Amniotic epithelial cell (primary cell): ENCODE measurements at regions not wholly inside any gene's neighbourhood (a gene's known extent, or its start where the extent isn't known, plus 50 kb on each side); places are given as distances from the start of the nearest gene placed in this dataset.
"Not testable (repeated sequence)": the region's sequence is repeated elsewhere in the genome, so short reads cannot be mapped to it uniquely, and the experiment has no call there.

Experiments used
- DNase-seq: peaks from one replicate; pipeline ENCODE4 v3.0.0-alpha.2; 2010; ENCODE audit warnings: low read depth

DNA sequence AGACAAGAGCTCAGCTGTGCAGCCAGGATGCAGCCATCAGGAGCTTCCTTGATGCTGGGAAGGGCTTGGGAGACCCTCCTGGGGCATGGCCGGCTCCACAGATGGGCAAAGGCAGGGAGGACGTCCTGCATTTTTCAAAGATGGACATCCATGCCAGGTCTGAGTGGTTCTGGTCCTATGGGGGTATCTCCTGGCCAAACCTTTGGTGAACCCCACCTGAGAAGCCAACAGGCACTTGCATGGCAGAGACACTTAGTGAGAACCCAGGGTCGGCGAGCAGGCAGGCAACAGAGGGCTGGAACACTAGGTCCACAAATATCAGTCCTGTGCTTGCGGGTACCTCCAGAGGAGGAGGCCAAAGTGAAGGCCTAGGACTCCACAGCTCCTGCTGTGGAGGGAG is 70.0 kb downstream of the KCTD15 start:
- no peak for DNase-seq

GRCh38 chr19:33868076-33868735 is 71.5 kb downstream of the KCTD15 start:
- DNase-seq = no peak

DNA sequence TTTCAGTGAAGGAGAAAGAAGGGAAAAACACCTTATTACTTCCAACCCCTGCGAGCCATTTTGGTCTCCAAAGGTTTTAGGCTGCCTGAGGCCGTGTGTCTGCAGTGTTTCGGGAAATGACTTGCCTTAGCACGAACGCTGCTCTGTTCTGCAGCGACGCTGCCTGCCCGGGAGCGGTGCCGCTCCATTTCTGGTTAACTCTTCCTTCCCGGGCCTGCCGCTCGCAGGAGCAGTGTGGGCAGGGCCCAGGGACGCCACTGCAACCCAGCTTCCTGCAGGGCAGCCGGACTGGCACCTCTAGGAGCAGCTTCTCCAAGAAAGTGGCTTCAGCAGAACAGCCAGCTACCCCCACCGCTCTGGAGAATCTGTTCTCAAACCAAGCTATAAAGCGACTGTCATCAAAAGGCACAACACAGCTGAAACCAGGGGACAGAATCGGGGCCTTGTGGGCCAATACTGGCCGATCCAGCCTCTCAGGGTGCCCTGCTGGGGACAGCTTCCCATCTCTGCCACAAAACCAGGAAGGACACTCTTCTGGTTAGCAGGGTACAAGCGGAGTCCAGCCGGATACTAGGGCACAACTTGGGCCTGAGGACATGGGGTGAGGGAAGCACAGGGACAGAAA is 72.2 kb downstream of the KCTD15 start:
- peak; percentile 7 for DNase-seq

DNA sequence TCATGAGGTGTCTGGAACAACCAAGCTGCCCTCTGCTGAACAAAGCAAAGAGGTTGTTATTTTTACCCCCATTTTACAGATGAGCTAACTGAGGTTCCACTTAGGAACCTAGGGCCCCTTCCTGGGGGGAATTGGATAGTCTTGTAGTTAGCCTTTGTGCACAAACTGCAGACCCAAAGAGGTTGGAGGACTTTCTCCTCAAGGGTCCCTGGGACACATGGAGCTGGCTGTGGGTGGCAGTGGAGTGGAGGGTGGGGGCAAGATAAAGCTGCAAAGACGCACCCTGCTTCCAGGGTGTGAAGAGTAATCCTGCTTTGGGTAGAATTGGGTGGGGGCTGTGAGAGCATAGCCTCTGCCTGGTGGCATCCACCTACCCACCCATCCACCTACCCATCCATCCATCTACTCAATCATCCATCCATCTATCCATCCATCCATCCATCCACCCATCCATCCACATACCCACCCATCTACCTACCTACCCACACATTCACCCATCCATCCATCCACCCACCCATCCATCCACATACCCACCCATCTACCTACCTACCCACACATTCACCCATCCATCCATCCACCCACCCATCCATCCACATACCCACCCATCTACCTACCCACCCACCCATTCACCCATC is 73.7 kb downstream of the KCTD15 start:
- not testable (repeated sequence) for DNase-seq

GRCh38 chr19:33871605-33872004 is 74.9 kb downstream of the KCTD15 start:
- no peak for DNase-seq

- no peak for DNase-seq
Observed at GRCh38 chr19:33872445-33873320, 76.0 kb downstream of the KCTD15 start.

- DNase-seq = no peak
Observed at GRCh38 chr19:33875071-33875470, 78.4 kb downstream of the KCTD15 start.

DNA sequence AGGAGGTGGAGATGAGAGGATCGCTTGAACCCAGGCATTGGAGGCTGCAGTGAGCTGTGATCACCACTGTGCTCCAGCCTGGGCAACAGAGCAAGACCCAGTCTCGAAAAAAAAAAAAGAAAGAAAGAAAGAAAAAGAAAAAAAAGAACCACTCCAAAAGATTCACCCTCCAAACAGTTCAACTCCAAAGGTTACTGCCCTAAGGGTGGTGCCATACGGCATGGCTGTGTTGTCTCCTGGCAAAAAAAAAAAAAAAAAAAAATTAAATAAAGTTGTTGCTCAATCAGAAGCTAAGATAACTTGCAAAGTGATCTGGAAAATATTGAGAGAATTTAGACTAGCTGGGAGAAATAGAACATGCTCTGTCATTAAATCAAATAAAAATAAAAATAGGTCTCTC is 79.5 kb downstream of the KCTD15 start:
- no peak for DNase-seq

GRCh38 chr19:33878030-33878544 is 81.4 kb downstream of the KCTD15 start:
- DNase-seq = no peak

DNA sequence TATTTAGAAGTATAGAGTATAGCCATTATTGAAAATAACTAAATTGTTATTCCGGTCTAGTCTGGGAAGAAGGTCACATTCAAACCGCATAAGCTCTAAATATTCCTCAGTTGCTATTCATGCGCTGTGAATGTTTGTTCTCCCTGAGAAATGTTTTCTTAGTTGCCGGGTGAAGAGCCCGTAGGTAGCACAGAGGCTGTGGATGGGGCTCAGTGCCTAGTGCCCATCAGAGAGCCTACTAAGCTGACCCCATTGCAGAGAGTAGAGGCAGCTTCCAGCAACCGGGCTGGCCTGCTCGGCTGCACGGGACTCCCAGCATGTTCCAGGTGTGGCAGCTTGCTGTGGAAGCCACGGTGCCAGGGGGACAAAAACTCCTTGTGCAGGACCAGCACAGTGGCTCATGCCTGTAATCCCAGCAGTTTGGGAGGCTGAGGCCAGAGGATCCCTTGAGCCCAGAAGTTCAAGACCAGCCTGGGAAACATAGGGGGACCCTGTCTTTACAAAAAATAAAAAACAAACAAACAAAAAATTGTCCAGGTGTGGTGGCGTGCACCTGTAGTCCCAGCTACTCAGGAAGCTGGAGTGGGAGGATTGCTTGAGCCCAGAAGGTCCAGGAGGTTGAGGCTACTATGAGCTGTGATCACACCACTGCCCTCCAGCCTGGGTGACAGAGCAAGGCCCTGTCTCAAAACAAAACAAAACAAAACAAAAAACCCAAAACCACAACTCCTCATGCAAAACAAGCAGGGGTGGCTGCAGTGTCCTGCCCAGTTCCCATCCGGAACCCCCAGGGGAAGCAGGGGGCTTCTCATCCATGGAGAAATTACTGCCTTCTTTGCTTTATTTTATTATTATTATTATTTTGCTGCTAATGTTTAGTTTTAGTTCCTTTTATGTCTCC is 82.5 kb downstream of the KCTD15 start:
- DNase-seq = no peak

- no peak for DNase-seq
Observed at GRCh38 chr19:33879818-33880575, 83.3 kb downstream of the KCTD15 start.

DNA sequence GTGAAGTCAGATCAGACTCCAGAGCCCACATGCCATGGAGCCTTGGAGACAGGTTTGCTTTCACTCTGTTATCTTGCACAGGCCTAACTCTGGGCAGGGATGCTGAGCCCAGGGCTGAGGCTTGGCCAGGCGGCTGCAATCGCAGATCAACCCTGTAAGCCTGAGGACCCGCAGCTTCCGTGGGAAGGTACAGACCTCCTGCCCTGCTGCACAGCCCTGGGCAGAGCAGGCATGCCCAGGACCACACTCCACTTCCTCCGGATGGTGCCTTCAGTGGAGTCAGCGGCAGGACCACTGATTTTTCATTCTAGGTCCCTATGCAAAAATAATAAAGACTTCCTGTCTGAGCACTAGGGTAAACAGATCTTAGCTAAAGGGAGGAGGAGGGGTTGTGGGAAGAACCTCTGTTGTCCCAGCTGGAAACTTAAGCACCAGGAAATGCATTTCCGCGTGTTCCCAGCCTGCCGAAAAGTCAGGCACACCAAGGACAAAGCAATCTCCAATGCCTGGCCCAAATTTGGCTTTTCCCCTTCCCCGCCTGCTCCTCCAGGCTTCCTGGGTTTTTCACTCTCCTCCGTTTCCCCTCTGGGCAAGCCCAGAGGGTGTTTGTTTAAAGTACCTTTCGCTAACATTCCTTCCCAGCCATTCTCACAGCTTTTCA is 87.3 kb downstream of the KCTD15 start:
- no peak for DNase-seq

GRCh38 chr19:33885236-33885635 is 88.6 kb downstream of the KCTD15 start:
- no peak for DNase-seq

DNA sequence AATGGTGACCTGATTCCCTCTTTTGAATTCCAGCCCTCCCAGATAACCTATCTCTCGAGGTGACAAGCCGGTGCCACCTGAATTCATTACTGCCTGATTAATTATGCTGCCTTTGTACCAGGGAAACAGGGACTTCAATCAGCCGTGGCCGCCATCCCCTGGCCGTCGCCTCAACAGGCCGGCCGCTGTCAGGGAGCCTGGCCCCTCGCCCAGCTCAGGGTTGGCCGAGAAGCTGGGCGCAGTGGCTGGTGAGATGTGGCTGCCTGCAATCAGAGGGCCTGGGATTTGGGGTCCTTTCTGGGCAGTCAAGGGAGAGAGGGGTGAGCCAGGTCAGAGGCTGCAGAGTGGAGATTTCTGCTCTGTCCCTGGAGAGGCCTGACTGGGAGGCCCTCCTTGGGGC is 91.2 kb downstream of the KCTD15 start:
- no peak for DNase-seq

GRCh38 chr19:33888665-33889064 is 92.0 kb downstream of the KCTD15 start:
- DNase-seq = no peak

GRCh38 chr19:33890569-33890968 is 93.9 kb downstream of the KCTD15 start:
- DNase-seq = no peak

- no peak for DNase-seq
Observed at GRCh38 chr19:33891773-33892172, 95.1 kb downstream of the KCTD15 start.

- DNase-seq = no peak
Observed at GRCh38 chr19:33894787-33895186, 98.1 kb downstream of the KCTD15 start.

DNA sequence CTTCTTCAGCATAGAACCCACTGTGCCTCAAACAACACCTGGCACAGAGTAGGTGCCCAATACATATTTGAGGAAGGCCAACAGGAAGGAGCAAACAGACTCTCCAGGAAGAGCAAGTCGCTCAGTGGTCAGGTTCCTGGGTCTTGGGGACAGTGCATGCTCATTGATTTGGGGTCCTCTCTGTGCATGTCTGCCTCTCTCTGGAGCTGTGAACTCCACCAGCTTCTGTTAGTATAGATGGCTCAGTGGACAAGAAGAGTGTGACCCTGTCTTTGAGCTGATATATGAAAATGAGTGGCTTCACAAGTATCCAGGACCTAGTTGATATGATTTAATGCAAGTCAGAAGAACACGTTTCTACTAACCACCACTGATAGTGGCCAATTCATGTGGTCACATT is 98.7 kb downstream of the KCTD15 start:
- no peak for DNase-seq

- DNase-seq = no peak
Observed at GRCh38 chr19:33898062-33898677, 101.5 kb downstream of the KCTD15 start.
